Thyroid gland (tissue), 4 donors: ENCODE measurements at regions not wholly inside any gene's neighbourhood (a gene's known extent, or its start where the extent isn't known, plus 50 kb on each side); places are given as distances from the start of the nearest gene placed in this dataset.

Experiments used
- POLR2A ChIP-seq, 2 donors: fragments of 450-650 bp; IDR thresholded peaks; one replicate each; pipeline ENCODE4 v1.6.1; 2017; ENCODE audit warnings: antibody characterized with exemption in 2 of 2, mild to moderate bottlenecking in 2 of 2, moderate library complexity in 1 of 2
- TF ChIP-seq, protein P1 (sequence below), 6 experiments: fragments of 200-600 bp in 3 of 6; fragments of 450-650 bp in 3 of 6; sonication (generic) in 3 of 6; IDR thresholded peaks; one replicate each; pipeline ENCODE4 v1.5.1; 2016 to 2019; ENCODE audit warnings: antibody characterized with exemption in 6 of 6, mild to moderate bottlenecking in 2 of 6, inconsistent platforms in 1 of 6, moderate library complexity in 1 of 6

DNA sequence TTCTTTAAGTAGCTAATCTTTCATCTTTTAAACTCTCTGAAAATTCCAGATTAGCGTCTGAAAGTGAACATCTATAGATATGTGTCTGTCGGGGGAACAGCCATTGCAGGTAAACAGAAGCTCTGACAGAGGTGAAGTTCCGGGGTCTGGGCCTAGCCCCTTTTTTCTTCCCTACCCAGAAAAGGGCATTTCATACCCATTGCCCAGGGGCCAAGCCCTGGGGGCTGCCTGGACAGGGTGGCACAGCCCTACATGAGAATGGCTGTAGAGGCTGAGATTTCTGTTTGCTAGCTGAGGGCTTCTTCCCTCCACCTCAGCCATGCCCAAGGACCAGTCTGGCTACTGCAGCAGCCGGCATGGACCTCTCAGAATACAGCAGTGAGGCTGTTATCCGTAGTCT, 327.0 kb upstream of the PLET1 start:
- TF ChIP-seq, protein P1, sequence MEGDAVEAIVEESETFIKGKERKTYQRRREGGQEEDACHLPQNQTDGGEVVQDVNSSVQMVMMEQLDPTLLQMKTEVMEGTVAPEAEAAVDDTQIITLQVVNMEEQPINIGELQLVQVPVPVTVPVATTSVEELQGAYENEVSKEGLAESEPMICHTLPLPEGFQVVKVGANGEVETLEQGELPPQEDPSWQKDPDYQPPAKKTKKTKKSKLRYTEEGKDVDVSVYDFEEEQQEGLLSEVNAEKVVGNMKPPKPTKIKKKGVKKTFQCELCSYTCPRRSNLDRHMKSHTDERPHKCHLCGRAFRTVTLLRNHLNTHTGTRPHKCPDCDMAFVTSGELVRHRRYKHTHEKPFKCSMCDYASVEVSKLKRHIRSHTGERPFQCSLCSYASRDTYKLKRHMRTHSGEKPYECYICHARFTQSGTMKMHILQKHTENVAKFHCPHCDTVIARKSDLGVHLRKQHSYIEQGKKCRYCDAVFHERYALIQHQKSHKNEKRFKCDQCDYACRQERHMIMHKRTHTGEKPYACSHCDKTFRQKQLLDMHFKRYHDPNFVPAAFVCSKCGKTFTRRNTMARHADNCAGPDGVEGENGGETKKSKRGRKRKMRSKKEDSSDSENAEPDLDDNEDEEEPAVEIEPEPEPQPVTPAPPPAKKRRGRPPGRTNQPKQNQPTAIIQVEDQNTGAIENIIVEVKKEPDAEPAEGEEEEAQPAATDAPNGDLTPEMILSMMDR (IDR thresholded peaks at IDR 0.05), result no peak
- no peak for TF ChIP-seq POLR2A (IDR thresholded peaks at IDR 0.05)
